Astrocyte (in vitro differentiated cells and primary cell): ENCODE measurements at regions not wholly inside any gene's neighbourhood (a gene's known extent, or its start where the extent isn't known, plus 50 kb on each side); places are given as distances from the start of the nearest gene placed in this dataset.

Experiments
- DNase-seq: peaks from one replicate; pipeline ENCODE4 v3.0.0-alpha.2; 2010; ENCODE audit warnings: low read depth
- FAIRE-seq: peaks from 2 replicates; lab custom pipeline; 2011; peaks lifted over from hg19 to GRCh38; lab: Jason Lieb, UNC
- H2AFZ ChIP-seq: 2 replicates; pipeline ENCODE4 v1.6.0; 2012; ENCODE audit warnings: low read depth, low read length, inconsistent platforms
- H3K27ac ChIP-seq: 2 replicates; pipeline ENCODE4 v1.5.1; 2011; ENCODE audit warnings: low read depth, low read length, inconsistent platforms
- H3K27me3 ChIP-seq: 2 replicates; pipeline ENCODE4 v1.6.0; 2011; ENCODE audit warnings: low read length, inconsistent platforms; ENCODE audit not compliant: insufficient read depth
- H3K36me3 ChIP-seq: 2 replicates; pipeline ENCODE4 v1.5.1; 2011; ENCODE audit warnings: low read length, inconsistent platforms; ENCODE audit not compliant: insufficient read depth
- H3K4me1 ChIP-seq: 2 replicates; pipeline ENCODE4 v1.5.1; 2011; ENCODE audit warnings: low read length, inconsistent platforms; ENCODE audit not compliant: insufficient read depth
- H3K4me2 ChIP-seq: 2 replicates; pipeline ENCODE4 v1.6.0; 2012; ENCODE audit warnings: low read length, inconsistent platforms
- H3K4me3 ChIP-seq: 2 replicates; pipeline ENCODE4 v1.5.1; 2011; ENCODE audit warnings: low read depth, mild to moderate bottlenecking, low read length, inconsistent platforms; ENCODE audit not compliant: insufficient read depth
- H3K79me2 ChIP-seq: 2 replicates; pipeline ENCODE4 v1.6.0; 2012; ENCODE audit warnings: mild to moderate bottlenecking, low read length, inconsistent platforms; ENCODE audit not compliant: insufficient read depth
- H3K9ac ChIP-seq: 2 replicates; pipeline ENCODE4 v1.6.0; 2012; ENCODE audit warnings: mild to moderate bottlenecking, low read length, inconsistent platforms
- H3K9me3 ChIP-seq: 2 replicates; pipeline ENCODE4 v1.5.1; 2012; ENCODE audit warnings: low read depth, mild to moderate bottlenecking, low read length, inconsistent platforms; ENCODE audit not compliant: insufficient read depth
- H4K20me1 ChIP-seq: 2 replicates; pipeline ENCODE4 v1.6.0; 2012; ENCODE audit warnings: low read length, inconsistent platforms; ENCODE audit not compliant: insufficient read depth
- H3K27ac Mint-ChIP-seq: one replicate; pipeline ENCODE4 v1.8.0; 2021; ENCODE audit warnings: mild to moderate bottlenecking, mixed read lengths; ENCODE audit not compliant: unreplicated experiment
- H3K27me3 Mint-ChIP-seq: one replicate; pipeline ENCODE4 v1.8.0; 2021; ENCODE audit warnings: low read depth, mixed read lengths; ENCODE audit not compliant: unreplicated experiment
- H3K36me3 Mint-ChIP-seq: one replicate; pipeline ENCODE4 v1.8.0; 2021; ENCODE audit warnings: low read depth, mixed read lengths; ENCODE audit not compliant: unreplicated experiment
- H3K4me1 Mint-ChIP-seq: one replicate; pipeline ENCODE4 v1.8.0; 2021; ENCODE audit warnings: low read depth, mixed read lengths; ENCODE audit not compliant: unreplicated experiment
- H3K4me3 Mint-ChIP-seq: one replicate; pipeline ENCODE4 v1.8.0; 2021; ENCODE audit warnings: mild to moderate bottlenecking, moderate library complexity, mixed read lengths; ENCODE audit not compliant: unreplicated experiment
- H3K9me3 Mint-ChIP-seq: one replicate; pipeline ENCODE4 v1.8.0; 2021; ENCODE audit warnings: mild to moderate bottlenecking, mixed read lengths; ENCODE audit not compliant: unreplicated experiment
- EZH2 ChIP-seq: IDR thresholded peaks from 2 replicates; pipeline ENCODE4 v1.6.1; 2012; ENCODE audit warnings: mild to moderate bottlenecking, low read length, inconsistent platforms; ENCODE audit not compliant: insufficient read depth
- TF ChIP-seq, protein P1 (sequence below): IDR thresholded peaks from 2 replicates; pipeline ENCODE4 v1.5.1; 2011; ENCODE audit warnings: low read depth, mild to moderate bottlenecking, inconsistent platforms, low read length, moderate library complexity; ENCODE audit not compliant: insufficient read depth

- Histone ChIP-seq H4K20me1 (no peaks in the 10 kb centered on the region), H3K9me3 (peaks cover 3% of the 10 kb centered on the region), H3K27ac (no peak overlapping the region), H3K36me3 (no peaks in the 10 kb centered on the region), H2AFZ (no peak overlapping the region), H3K4me3 (no peak overlapping the region), H3K4me1 (no peaks in the 10 kb centered on the region), H3K27me3 (no peaks in the 10 kb centered on the region), H3K79me2 (no peaks in the 10 kb centered on the region), H3K4me2 (no peak overlapping the region), H3K9ac (no peak overlapping the region)
- no peaks in the 10 kb centered on the region for H3K4me1 Mint-ChIP-seq
- no peak for TF ChIP-seq EZH2
- TF ChIP-seq, protein P1, sequence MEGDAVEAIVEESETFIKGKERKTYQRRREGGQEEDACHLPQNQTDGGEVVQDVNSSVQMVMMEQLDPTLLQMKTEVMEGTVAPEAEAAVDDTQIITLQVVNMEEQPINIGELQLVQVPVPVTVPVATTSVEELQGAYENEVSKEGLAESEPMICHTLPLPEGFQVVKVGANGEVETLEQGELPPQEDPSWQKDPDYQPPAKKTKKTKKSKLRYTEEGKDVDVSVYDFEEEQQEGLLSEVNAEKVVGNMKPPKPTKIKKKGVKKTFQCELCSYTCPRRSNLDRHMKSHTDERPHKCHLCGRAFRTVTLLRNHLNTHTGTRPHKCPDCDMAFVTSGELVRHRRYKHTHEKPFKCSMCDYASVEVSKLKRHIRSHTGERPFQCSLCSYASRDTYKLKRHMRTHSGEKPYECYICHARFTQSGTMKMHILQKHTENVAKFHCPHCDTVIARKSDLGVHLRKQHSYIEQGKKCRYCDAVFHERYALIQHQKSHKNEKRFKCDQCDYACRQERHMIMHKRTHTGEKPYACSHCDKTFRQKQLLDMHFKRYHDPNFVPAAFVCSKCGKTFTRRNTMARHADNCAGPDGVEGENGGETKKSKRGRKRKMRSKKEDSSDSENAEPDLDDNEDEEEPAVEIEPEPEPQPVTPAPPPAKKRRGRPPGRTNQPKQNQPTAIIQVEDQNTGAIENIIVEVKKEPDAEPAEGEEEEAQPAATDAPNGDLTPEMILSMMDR: no peak
- peaks cover 5% of the 10 kb centered on the region for H3K9me3 Mint-ChIP-seq
- no peak overlapping the region for H3K27ac Mint-ChIP-seq
- peaks cover 20% of the 10 kb centered on the region for H3K27me3 Mint-ChIP-seq
- H3K36me3 Mint-ChIP-seq: no peaks in the 10 kb centered on the region
- FAIRE-seq (no peak), DNase-seq (no peak)
- H3K4me3 Mint-ChIP-seq: no peak overlapping the region
Observed at GRCh38 chr6:884570-884969, 191.6 kb upstream of the EXOC2 start.

DNA sequence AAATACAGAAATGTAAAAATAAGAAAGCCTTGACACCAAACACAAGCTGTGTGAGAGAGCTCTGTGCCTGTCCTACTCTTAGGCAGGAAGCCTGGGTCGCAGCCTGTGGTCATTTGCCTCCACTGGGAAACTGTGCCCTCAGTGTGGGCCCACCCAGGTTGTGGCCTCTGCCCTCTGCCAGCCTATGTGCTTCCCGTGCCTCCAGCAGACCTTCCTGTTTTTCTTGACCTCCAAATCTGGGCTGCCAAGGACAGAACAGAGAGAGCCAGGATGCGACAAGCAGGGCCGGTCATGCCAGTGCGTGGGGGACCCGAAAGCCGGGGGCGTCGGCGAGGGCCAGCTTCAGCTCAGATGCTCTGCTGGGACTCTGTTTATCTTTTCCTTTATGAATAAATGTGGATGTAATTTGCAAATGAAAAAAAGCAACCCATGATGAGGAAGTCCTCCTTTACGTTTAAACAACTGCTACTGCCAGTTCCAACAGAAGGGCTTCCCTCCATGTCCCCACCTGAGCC is 189.2 kb upstream of the EXOC2 start:
- Histone ChIP-seq H3K4me2 (no peak overlapping the region), H3K4me3 (no peak overlapping the region), H3K9ac (no peak overlapping the region), H3K27me3 (no peaks in the 10 kb centered on the region), H2AFZ (no peak overlapping the region), H4K20me1 (no peaks in the 10 kb centered on the region), H3K27ac (no peak overlapping the region), H3K36me3 (no peaks in the 10 kb centered on the region), H3K4me1 (no peaks in the 10 kb centered on the region), H3K79me2 (no peaks in the 10 kb centered on the region), H3K9me3 (peaks cover 3% of the 10 kb centered on the region)
- DNase-seq: no peak
- Mint-ChIP-seq H3K27ac (no peak overlapping the region), H3K27me3 (peaks cover 40% of the 10 kb centered on the region), H3K36me3 (no peaks in the 10 kb centered on the region), H3K4me1 (no peaks in the 10 kb centered on the region), H3K4me3 (no peak overlapping the region), H3K9me3 (peaks cover 5% of the 10 kb centered on the region)
- no peak for TF ChIP-seq EZH2
- TF ChIP-seq, protein P1: no peak
- no peak for FAIRE-seq

DNA sequence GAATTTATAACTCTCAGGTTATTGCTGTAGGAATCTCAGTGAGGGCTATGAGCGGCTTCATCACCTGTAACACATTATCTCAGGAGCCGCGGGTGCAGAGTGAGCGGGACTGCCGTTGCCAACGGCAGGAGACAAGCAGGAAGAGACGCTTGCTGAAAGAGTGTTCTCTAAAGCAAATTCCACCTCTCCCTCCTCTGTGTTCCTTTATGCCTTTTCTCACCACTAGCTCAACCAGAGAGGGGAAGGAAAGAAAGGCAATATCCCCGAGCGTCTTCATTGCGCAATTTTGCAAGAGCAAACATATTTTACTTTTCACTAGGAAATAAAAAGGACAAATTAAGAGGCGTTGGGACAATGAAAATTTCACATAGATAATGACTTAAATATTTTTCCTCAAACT is 185.2 kb upstream of the EXOC2 start:
- H4K20me1 ChIP-seq: no peaks in the 10 kb centered on the region
- H2AFZ ChIP-seq: no peak overlapping the region
- no peak overlapping the region for H3K9ac ChIP-seq
- H3K4me3 Mint-ChIP-seq: no peak overlapping the region
- TF ChIP-seq EZH2: no peak
- TF ChIP-seq, protein P1: no peak
- H3K4me3 ChIP-seq: no peak overlapping the region
- H3K9me3 ChIP-seq: no peaks in the 10 kb centered on the region
- no peak overlapping the region for H3K27ac ChIP-seq
- no peak for FAIRE-seq
- H3K4me1 Mint-ChIP-seq: peaks cover 2% of the 10 kb centered on the region
- no peaks in the 10 kb centered on the region for H3K79me2 ChIP-seq
- H3K4me2 ChIP-seq: no peak overlapping the region
- H3K27ac Mint-ChIP-seq: no peak overlapping the region
- no peaks in the 10 kb centered on the region for H3K4me1 ChIP-seq
- H3K27me3 Mint-ChIP-seq: peaks cover 53% of the 10 kb centered on the region
- H3K36me3 Mint-ChIP-seq: no peaks in the 10 kb centered on the region
- no peaks in the 10 kb centered on the region for H3K36me3 ChIP-seq
- no peak for DNase-seq
- H3K27me3 ChIP-seq: peaks cover 3% of the 10 kb centered on the region
- H3K9me3 Mint-ChIP-seq: no peaks in the 10 kb centered on the region
